Chondrocyte (in vitro differentiated cells): ENCODE measurements at regions not wholly inside any gene's neighbourhood (a gene's known extent, or its start where the extent isn't known, plus 50 kb on each side); places are given as distances from the start of the nearest gene placed in this dataset.

Experiments used
- DNase-seq: peaks from one replicate; pipeline ENCODE4 v3.0.0; 2021; ENCODE audit warnings: mixed read lengths, low spot score
- H3K27ac Mint-ChIP-seq: one replicate; pipeline ENCODE4 v1.8.0; 2021; ENCODE audit warnings: mild to moderate bottlenecking, moderate library complexity, mixed read lengths; ENCODE audit not compliant: unreplicated experiment
- H3K27me3 Mint-ChIP-seq: 2 replicates; pipeline ENCODE4 v1.8.0; 2021; ENCODE audit warnings: low read depth, mixed read lengths
- H3K36me3 Mint-ChIP-seq: 2 replicates; pipeline ENCODE4 v1.8.0; 2021; ENCODE audit warnings: low read depth, mixed read lengths
- H3K4me1 Mint-ChIP-seq: 2 replicates; pipeline ENCODE4 v1.8.0; 2021; ENCODE audit warnings: low read depth, mild to moderate bottlenecking, mixed read lengths
- H3K4me3 Mint-ChIP-seq: one replicate; pipeline ENCODE4 v1.8.0; 2021; ENCODE audit warnings: mild to moderate bottlenecking, moderate library complexity, mixed read lengths; ENCODE audit not compliant: unreplicated experiment
- H3K9me3 Mint-ChIP-seq: 2 replicates; pipeline ENCODE4 v1.8.0; 2021; ENCODE audit warnings: low read depth, mixed read lengths
- CTCF ChIP-seq: fragments of 200-600 bp; sonication (generic); IDR thresholded peaks from 2 replicates; pipeline ENCODE4 v1.5.0; 2021; ENCODE audit warnings: antibody characterized with exemption, mild to moderate bottlenecking, moderate library complexity

GRCh38 chr3:26562021-26562768 lies 60.4 kb upstream of the LRRC3B start:
- Mint-ChIP-seq H3K27ac (no peak overlapping the region), H3K4me3 (no peak overlapping the region), H3K4me1 (no peaks in the 10 kb centered on the region), H3K9me3 (no peaks in the 10 kb centered on the region), H3K27me3 (no peaks in the 10 kb centered on the region), H3K36me3 (no peaks in the 10 kb centered on the region)
- no peak for TF ChIP-seq CTCF
- DNase-seq, result no peak
